GM19324 (cell line): ENCODE measurements at regions not wholly inside any gene's neighbourhood (a gene's known extent, or its start where the extent isn't known, plus 50 kb on each side); places are given as distances from the start of the nearest gene placed in this dataset.
"Not testable (repeated sequence)": the region's sequence is repeated elsewhere in the genome, so short reads cannot be mapped to it uniquely, and the experiment has no call there.

ENCODE experiments used
- ATAC-seq: cut with Tn5 transposase; IDR thresholded peaks from one replicate; pipeline ENCODE4 v1.9.1; 2021; ENCODE audit warnings: mild to moderate bottlenecking, moderate library complexity; ENCODE audit not compliant: unreplicated experiment, low FRiP score

DNA sequence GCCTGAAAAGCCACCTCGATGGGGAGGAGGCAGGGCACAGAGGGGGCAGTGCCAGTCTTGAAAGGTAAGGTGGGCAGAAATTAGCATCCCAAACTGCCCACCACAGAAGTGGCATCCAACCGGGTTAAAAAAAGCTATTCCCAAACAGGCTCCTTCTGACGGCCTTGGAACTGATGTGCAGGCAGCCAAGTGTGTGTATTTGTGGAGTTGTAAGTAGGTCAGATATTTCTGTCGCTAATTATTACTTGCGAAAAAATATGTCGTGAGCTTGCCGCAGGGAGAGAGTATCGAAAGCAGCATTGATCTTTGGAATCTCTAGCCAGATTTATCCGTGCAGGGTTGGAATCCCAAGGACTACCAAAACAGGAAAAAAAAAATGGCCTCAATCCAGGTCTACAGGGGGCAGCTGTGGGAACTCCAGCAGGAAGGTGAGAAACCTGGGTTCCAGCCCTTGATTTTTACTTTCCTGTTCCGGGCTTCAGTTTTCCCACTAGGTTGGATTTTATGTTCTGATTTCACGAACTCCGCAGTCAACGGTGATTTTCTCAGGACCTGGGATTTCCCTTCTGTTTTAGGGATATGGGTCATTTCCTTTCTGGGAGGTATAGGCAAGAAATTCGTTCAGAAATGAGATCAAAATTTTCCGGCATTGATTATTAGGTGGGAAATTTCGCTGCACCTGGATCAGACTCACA is 200.8 kb downstream of the RGS3 start:
- ATAC-seq = no peak

GRCh38 chr9:113665064-113665463 is 201.5 kb downstream of the RGS3 start:
- no peak for ATAC-seq

GRCh38 chr9:113665756-113666155 is 202.2 kb downstream of the RGS3 start:
- ATAC-seq = no peak

- no peak for ATAC-seq
Observed at GRCh38 chr9:113668061-113668460, 204.5 kb downstream of the RGS3 start.

GRCh38 chr9:113669522-113670115 is 206.1 kb downstream of the RGS3 start:
- ATAC-seq = no peak

- no peak for ATAC-seq
Observed at GRCh38 chr9:113673726-113674125, 202.4 kb upstream of the ZNF618 start.

- ATAC-seq = no peak
Observed at GRCh38 chr9:113674436-113674835, 201.7 kb upstream of the ZNF618 start.

GRCh38 chr9:113675475-113675941 is 200.6 kb upstream of the ZNF618 start:
- no peak for ATAC-seq

DNA sequence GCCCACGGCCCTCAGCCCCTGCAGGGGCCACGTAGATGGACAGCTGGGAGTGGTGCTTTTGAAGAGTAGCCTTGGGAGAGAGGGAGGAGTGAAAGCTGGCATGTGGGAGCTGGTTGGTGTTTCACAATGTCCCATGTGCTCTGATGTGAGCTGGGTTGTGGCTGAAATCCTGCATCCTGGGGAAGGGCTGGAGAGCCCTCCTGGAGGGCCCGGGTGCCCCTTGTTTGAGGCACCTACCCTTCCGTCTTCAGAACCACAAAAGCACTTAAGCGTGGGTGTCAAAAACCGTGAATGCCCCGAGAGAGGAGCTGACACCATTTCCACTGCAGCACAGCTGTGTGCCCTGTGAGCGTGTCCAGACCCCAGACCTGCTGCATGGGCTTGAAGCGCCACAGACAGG is 199.1 kb upstream of the ZNF618 start:
- ATAC-seq = no peak

- ATAC-seq = no peak
Observed at GRCh38 chr9:113677569-113677968, 198.5 kb upstream of the ZNF618 start.

- ATAC-seq = no peak
Observed at GRCh38 chr9:113678119-113678858, 197.8 kb upstream of the ZNF618 start.

DNA sequence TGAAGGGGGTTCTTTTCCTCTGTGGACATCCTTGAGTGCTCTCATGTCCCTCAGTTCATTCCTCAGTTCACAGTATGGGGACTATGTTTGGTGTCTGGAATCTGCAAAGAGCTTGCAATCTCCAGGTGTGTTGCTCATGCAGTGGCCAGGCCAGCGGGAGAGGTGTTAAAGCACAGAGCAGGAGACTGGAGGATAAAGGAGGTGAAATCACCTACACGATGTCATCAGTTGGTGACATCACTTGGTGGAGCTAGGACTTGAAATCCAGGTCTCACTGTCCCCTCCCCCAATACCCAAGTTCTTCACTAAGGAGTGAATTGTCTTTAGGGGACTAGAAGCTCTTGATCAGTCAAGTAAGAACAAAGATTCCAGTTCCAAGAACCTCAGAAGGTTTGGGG is 197.3 kb upstream of the ZNF618 start:
- ATAC-seq = no peak

DNA sequence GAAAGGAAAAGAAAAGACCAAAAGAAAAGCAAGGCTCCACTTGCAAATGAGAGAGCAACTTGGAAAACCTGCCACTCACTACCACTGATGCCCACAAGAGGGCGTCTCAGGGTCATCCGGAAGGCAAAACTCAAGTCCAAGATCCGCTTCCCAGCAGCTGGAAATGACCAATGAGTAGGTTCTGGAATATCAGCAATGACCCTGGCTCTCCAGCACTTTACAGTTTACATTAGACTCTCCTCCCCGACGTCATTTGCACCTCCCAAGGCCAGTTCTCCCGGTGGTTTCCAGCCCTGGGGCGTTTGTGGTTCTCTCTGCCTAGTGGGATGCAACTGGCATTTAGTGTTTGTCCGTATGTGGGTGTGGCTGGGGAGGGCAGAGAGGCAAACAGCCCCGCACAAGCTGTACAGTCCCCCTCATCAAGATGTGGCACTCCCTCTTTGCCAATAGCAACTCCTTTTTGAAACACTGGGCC is 193.8 kb upstream of the ZNF618 start:
- ATAC-seq = no peak

DNA sequence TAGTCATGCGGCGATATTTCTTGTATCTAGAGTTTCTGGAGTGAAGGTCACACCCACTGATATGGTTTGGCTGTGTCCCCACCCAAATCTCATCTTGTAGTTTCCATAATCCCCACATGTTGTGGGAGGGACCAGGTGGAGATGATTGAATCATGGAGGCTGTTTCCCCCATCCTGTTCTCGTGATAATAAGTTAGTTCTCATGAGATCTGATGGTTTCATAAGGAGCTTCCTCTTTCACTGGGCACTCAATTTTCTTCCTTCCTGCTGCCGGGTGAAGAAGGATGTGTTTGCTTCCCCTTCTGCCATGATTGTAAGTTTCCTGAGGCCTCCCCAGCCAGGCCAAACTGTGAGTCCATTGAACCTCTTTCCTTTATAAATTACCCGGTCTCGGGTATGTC is 190.5 kb upstream of the ZNF618 start:
- ATAC-seq = not testable (repeated sequence)

DNA sequence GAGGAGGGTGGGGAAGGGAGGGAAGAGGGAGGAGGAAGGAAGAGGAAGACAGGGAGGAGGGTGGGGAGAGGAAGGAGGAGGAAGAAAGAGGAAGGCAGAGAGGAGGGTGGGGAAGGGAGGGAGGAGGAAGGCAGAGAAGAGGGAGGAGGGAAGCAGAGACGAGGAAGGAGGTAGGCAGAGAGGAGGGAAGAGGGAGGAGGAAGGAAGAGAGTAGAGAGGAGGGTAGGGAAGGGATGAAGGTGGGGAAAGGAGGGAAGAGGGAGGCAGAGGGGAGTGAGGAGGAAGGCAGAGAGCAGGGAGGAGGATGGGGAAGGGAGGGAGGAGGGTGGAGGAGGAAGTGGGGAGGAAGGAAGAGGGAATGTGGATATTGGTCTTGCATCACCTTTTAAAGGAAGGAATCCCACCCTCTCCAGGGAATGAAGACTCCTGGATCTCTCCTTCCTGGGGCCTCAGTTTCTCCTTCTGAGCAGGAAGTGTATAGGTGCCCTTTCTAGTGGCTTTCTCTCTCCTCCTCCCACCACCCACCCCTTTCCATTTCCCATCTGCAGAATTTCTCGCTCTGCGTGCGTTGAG is 188.9 kb upstream of the ZNF618 start:
- no peak for ATAC-seq

DNA sequence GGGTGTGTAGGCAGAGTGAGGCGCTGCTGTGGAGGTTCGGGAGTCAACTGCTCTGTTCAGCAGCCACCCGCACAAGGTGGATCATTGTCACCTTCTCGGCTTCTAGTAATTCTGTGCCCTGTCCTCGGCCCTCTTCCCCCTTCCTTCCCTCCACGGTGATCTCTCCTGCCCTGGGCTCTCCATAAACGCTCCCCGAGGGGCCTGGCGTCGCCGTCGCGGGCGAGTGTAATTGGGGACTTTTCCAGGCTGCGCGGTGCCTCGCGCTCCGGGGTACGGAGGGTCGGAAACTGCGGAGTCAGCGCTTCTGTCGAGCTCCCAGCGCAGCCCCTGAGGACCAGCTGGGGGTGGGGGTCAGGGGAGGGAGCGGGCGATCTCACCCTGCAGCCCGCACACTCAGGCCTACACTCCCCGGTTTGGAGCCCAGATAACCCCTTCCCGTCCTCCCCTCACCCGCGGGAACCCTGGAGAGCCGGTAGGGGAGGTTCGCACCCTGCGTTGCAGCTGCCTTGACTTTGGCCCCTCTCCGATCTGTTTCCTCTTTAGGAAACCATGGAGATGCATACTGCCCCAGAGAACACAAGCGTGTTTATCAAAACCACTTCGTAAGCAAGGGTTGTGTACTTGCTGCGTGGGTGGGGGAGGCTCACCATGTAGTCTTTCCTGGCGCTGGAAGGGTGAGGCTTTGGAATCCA is 188.3 kb upstream of the ZNF618 start:
- no peak for ATAC-seq

- no peak for ATAC-seq
Observed at GRCh38 chr9:113690055-113690740, 185.9 kb upstream of the ZNF618 start.

- no peak for ATAC-seq
Observed at GRCh38 chr9:113692256-113692655, 183.9 kb upstream of the ZNF618 start.

- no peak for ATAC-seq
Observed at GRCh38 chr9:113694912-113695311, 181.2 kb upstream of the ZNF618 start.

DNA sequence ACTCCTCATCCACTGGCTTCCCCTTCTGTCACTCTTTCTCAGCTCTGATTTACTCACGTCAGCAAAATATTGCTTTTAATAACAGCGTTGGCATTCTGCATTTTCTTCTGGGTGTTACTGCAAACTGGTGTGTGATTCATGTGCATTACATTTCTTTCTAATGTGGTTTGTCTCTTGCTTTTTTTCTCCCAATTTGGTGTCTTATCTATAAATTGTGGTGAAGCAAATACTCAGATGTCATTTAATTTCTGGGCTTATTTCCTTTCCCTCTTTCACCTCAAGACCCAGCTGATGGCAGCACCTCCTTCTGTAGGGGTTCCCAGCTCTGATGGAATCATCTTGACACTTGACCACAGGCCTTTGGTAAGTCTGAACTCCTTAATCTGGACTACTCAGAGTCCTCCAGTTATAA is 180.7 kb upstream of the ZNF618 start:
- no peak for ATAC-seq
